GM12878 (cell line): ENCODE measurements at regions not wholly inside any gene's neighbourhood (a gene's known extent, or its start where the extent isn't known, plus 50 kb on each side); places are given as distances from the start of the nearest gene placed in this dataset.
A peak's percentile ranks its signal among the peaks of the same experiment; 100 is the strongest.

Source experiments
- ATAC-seq: fragments of 200-7000 bp; cut with Tn5 transposase; 3 replicates; pipeline ENCODE4 v1.9.1; 2020; ENCODE audit warnings: mild to moderate bottlenecking, moderate library complexity
- BruUV-seq: library from RNA; stranded (reverse); fragments of 400-500 nt; replicated peaks from 2 replicates; lab custom pipeline; 2021; lab: Mats Ljungman, UMichigan
- CTCF ChIA-PET: fragments of 300-600 bp; sonication (Branson Sonifier 250); formaldehyde crosslinking; extraction: SDS; loops from one replicate; lab custom pipeline; 2021; ENCODE audit warnings: inconsistent platforms; lab: Yijun Ruan, JAX
- POLR2A ChIA-PET: fragments of 350-600 bp; formaldehyde crosslinking; extraction: SDS; loops from one replicate; lab custom pipeline; 2021; ENCODE audit warnings: inconsistent platforms; lab: Charles Lee
- RAD21 ChIA-PET: fragments of 300-600 bp; sonication (Branson Sonifier 250); formaldehyde crosslinking; loops from one replicate; lab custom pipeline; 2023; ENCODE audit warnings: antibody characterized with exemption; ENCODE audit not compliant: unreplicated experiment; lab: Charles Lee
- SMC1A ChIA-PET: fragments of 300-600 bp; sonication (Branson Sonifier 250); formaldehyde crosslinking; loops from one replicate; lab custom pipeline; 2023; ENCODE audit not compliant: unreplicated experiment, uncharacterized antibody; lab: Charles Lee
- DNase-seq: peaks from one replicate; pipeline ENCODE4 v3.0.0-alpha.2; 2011; ENCODE audit warnings: low read depth, low spot score
- FAIRE-seq: peaks from 3 replicates; lab custom pipeline; 2011; peaks lifted over from hg19 to GRCh38; lab: Jason Lieb, UNC
- H2AFZ ChIP-seq: 2 replicates; pipeline ENCODE4 v1.6.0; 2011; ENCODE audit warnings: low read depth, low read length, control low read depth; ENCODE audit not compliant: control insufficient read depth
- H3K27ac ChIP-seq: 2 replicates; pipeline ENCODE4 v1.5.1; 2011; ENCODE audit warnings: control low read depth; ENCODE audit not compliant: control insufficient read depth, insufficient read depth
- H3K27me3 ChIP-seq, 2 experiments: replicated peaks in 1 of 2; 2 replicates each; pipeline versions ENCODE4 v1.6.0 to v1.6.1; 2011; ENCODE audit warnings: low read length in 1 of 2; ENCODE audit not compliant: control insufficient read depth in 2 of 2, insufficient read depth in 2 of 2
- H3K36me3 ChIP-seq, 2 experiments: 2 replicates each; pipeline ENCODE4 v1.5.1; 2011; ENCODE audit warnings: low read length in 1 of 2; ENCODE audit not compliant: control insufficient read depth in 2 of 2, insufficient read depth in 2 of 2
- H3K4me1 ChIP-seq: 2 replicates; pipeline ENCODE4 v1.6.1; 2011; ENCODE audit warnings: mild to moderate bottlenecking, low read length, moderate library complexity, mixed read lengths; ENCODE audit not compliant: control insufficient read depth, insufficient read depth
- H3K4me2 ChIP-seq: 2 replicates; pipeline ENCODE4 v1.6.0; 2011; ENCODE audit warnings: control low read depth; ENCODE audit not compliant: control insufficient read depth, insufficient read depth
- H3K4me3 ChIP-seq: fragments of 200-600 bp; sonication (generic); 2 replicates; pipeline ENCODE4 v1.5.1; 2016
- H3K79me2 ChIP-seq: 2 replicates; pipeline ENCODE4 v1.6.0; 2011; ENCODE audit warnings: low read length; ENCODE audit not compliant: control insufficient read depth, insufficient read depth
- H3K9ac ChIP-seq: 2 replicates; pipeline ENCODE4 v1.8.0; 2011; ENCODE audit warnings: low read length, control low read depth, mixed read lengths; ENCODE audit not compliant: control insufficient read depth, insufficient read depth
- H3K9me3 ChIP-seq: replicated peaks from 3 replicates; pipeline ENCODE4 v1.5.1; 2011; ENCODE audit warnings: mild to moderate bottlenecking, low read length; ENCODE audit not compliant: control insufficient read depth, insufficient read depth
- H4K20me1 ChIP-seq: 2 replicates; pipeline ENCODE4 v1.6.0; 2011; ENCODE audit not compliant: control insufficient read depth, insufficient read depth
- IKZF2 ChIP-seq, 2 experiments: fragments of 450-650 bp; IDR thresholded peaks; 2 replicates each; pipeline ENCODE4 v1.6.1; 2017; ENCODE audit warnings: mild to moderate bottlenecking in 2 of 2, moderate library complexity in 2 of 2
- MEF2A ChIP-seq: IDR thresholded peaks from 2 replicates; pipeline ENCODE4 v1.6.1; 2011; ENCODE audit warnings: low read depth, mild to moderate bottlenecking, low read length, moderate library complexity; ENCODE audit not compliant: insufficient read depth
- NR2F1 ChIP-seq: fragments of 450-650 bp; conservative IDR thresholded peaks from 2 replicates; pipeline ENCODE4 v1.6.1; 2017; ENCODE audit warnings: mild to moderate bottlenecking
- POLR2A ChIP-seq: IDR thresholded peaks from 2 replicates; pipeline ENCODE4 v1.6.1; 2011; ENCODE audit warnings: low read depth, mild to moderate bottlenecking, low read length
- POLR2AphosphoS2 ChIP-seq: IDR thresholded peaks from 2 replicates; pipeline ENCODE4 v1.6.1; 2011; ENCODE audit warnings: low read depth, mild to moderate bottlenecking, low read length, improper control_type of control experiment, moderate library complexity
- RB1 ChIP-seq: fragments of 450-650 bp; formaldehyde crosslinking; IDR thresholded peaks from 2 replicates; pipeline ENCODE4 v1.6.1; 2017; ENCODE audit warnings: mild to moderate bottlenecking, borderline replicate concordance
- RELB ChIP-seq: fragments of 450-650 bp; IDR thresholded peaks from 2 replicates; pipeline ENCODE4 v1.6.1; 2017; ENCODE audit warnings: low read depth, mild to moderate bottlenecking, moderate library complexity
- SKIL ChIP-seq: fragments of 450-650 bp; IDR thresholded peaks from 2 replicates; pipeline ENCODE4 v1.6.1; 2017; ENCODE audit warnings: mild to moderate bottlenecking, low read depth, inconsistent platforms; ENCODE audit not compliant: poor library complexity, severe bottlenecking
- ZNF24 ChIP-seq: fragments of 450-650 bp; IDR thresholded peaks from 2 replicates; pipeline ENCODE4 v1.6.1; 2017; ENCODE audit warnings: antibody characterized with exemption, mild to moderate bottlenecking
- WGBS: methylation state at CpG from one replicate; pipeline ENCODE4 v1.1.6; 2016; ENCODE audit warnings: low lambda C conversion rate; ENCODE audit not compliant: insufficient replicate concordance, insufficient coverage; ENCODE audit errors: missing lambda C conversion rate; 5-methylcytosine and 5-hydroxymethylcytosine counted together
- in situ Hi-C: fragments of 300-500 bp; cut with MboI; formaldehyde crosslinking; loops from 9 replicates; pipeline ENCODE4 v1.14.3; 2018; ENCODE audit warnings: mixed read lengths
- intact Hi-C: fragments of 100-400 bp; cut with micrococcal nuclease; formaldehyde crosslinking; loops from one replicate; pipeline ENCODE4 v1.14.2; 2022; ENCODE audit not compliant: unreplicated experiment

- TF ChIP-seq POLR2AphosphoS2 (no peak), NR2F1 (peak; percentile 29; the same call in 1 of the 2 replicates), ZNF24 (peak; percentile 28; the same call in 1 of the 2 replicates), MEF2A (peak; percentile 76; the same call in 1 of the 2 replicates), SKIL (peak; percentile 19), POLR2A (no peak), IKZF2 (IDR thresholded peaks at IDR 0.05) (peak; percentile 51 to 56), RELB (peak; percentile 39; the same call in 1 of the 2 replicates)
Observed at GRCh38 chr1:170240409-170240808, 94.7 kb downstream of the NTMT2 start (continued).

GRCh38 chr1:170241266-170241851 is 95.6 kb downstream of the NTMT2 start:
- Histone ChIP-seq H2AFZ (no peak overlapping the region; the same call in 1 of the 2 replicates), H3K9me3 (no peaks in the 10 kb centered on the region), H4K20me1 (no peaks in the 10 kb centered on the region), H3K4me3 (no peak overlapping the region), H3K9ac (no peak overlapping the region)
- ChIA-PET RAD21 (no interaction called here), CTCF (interaction anchor here (0.6 kb wide), 2 partner anchors 268 to 431 kb away, joined by 3 to 4 read pairs; no protein-coding TSS in a partner anchor), SMC1A (interaction anchor here (0.8 to 2.5 kb wide), 5 partner anchors 8 to 84 kb away, joined by 3 to 10 read pairs (median 4); no protein-coding TSS in a partner anchor), POLR2A (no interaction called here)
- no peak for ATAC-seq
- intact Hi-C loops, result loop anchor here (5.0 to 10.0 kb wide), 2 partner anchors 169 to 307 kb away; partner anchors contain the start of gene KIFAP3
- no peak for DNase-seq
- no peak for TF ChIP-seq RB1
- TF ChIP-seq, all 136 proteins: peak for 0
- in situ Hi-C loops, result no loop called here
- no peak for FAIRE-seq
- WGBS, result 76% methylated on average over 7 of the region's 7 CpGs
- Histone ChIP-seq H3K36me3 (no peaks in the 10 kb centered on the region), H3K4me1 (peaks cover 10% of the 10 kb centered on the region; the same call in 1 of the 2 replicates), H3K4me2 (no peak overlapping the region), H3K27me3 (no peaks in the 10 kb centered on the region), H3K27ac (no peak overlapping the region), H3K79me2 (no peaks in the 10 kb centered on the region)
- no TSS peak for BruUV-seq
